Endothelial cell of umbilical vein (primary cell): ENCODE measurements at regions not wholly inside any gene's neighbourhood (a gene's known extent, or its start where the extent isn't known, plus 50 kb on each side); places are given as distances from the start of the nearest gene placed in this dataset.

Experiments used
- BruUV-seq: library from RNA; stranded (reverse); fragments of 400-500 nt; replicated peaks from 2 replicates; lab custom pipeline; 2021; lab: Mats Ljungman, UMichigan
- CTCF ChIA-PET: fragments of 300-600, 350-600 bp; sonication (Branson Sonifier 250); formaldehyde crosslinking; loops from one replicate; lab custom pipeline; 2021; ENCODE audit warnings: antibody characterized with exemption, inconsistent platforms; lab: Charles Lee
- POLR2A ChIA-PET: fragments of 300-600, 350-600 bp; sonication (Branson Sonifier 250); formaldehyde crosslinking; loops from one replicate; lab custom pipeline; 2021; ENCODE audit warnings: antibody characterized with exemption, inconsistent platforms; lab: Charles Lee
- DNase-seq: peaks from one replicate; pipeline ENCODE4 v3.0.0-alpha.2; 2011; ENCODE audit warnings: low read depth, low spot score
- FAIRE-seq: peaks from 2 replicates; lab custom pipeline; 2011; peaks lifted over from hg19 to GRCh38; lab: Jason Lieb, UNC
- H2AFZ ChIP-seq: 2 replicates; pipeline ENCODE4 v1.6.0; 2012; ENCODE audit warnings: low read depth, low read length, control low read depth, inconsistent platforms
- H3K27ac ChIP-seq: 2 replicates; pipeline ENCODE4 v1.5.1; 2011; ENCODE audit warnings: low read depth, mild to moderate bottlenecking, control low read depth, low read length, moderate library complexity; ENCODE audit not compliant: insufficient read depth
- H3K27me3 ChIP-seq, 2 experiments: 2 replicates each; pipeline versions ENCODE4 v1.6.0 to v1.6.1; 2011; ENCODE audit warnings: low read length in 2 of 2, mixed read lengths in 1 of 2; ENCODE audit not compliant: control insufficient read depth in 2 of 2, insufficient read depth in 2 of 2
- H3K36me3 ChIP-seq, 2 experiments: 2 replicates in 1 of 2; 3 replicates in 1 of 2; pipeline ENCODE4 v1.5.1; 2011; ENCODE audit warnings: low read length in 2 of 2, mild to moderate bottlenecking in 1 of 2, moderate library complexity in 1 of 2; ENCODE audit not compliant: control insufficient read depth in 2 of 2, insufficient read depth in 2 of 2; ENCODE audit errors: extremely low read depth in 1 of 2
- H3K4me1 ChIP-seq: 3 replicates; pipeline ENCODE4 v1.5.1; 2011; ENCODE audit warnings: mild to moderate bottlenecking, low read length; ENCODE audit not compliant: control insufficient read depth, insufficient read depth; ENCODE audit errors: extremely low read depth
- H3K4me2 ChIP-seq: 2 replicates; pipeline ENCODE4 v1.6.1; 2011; ENCODE audit warnings: low read length, control low read depth, mixed read lengths; ENCODE audit not compliant: insufficient read depth
- H3K4me3 ChIP-seq, 3 experiments: fragments of 200-600 bp in 1 of 3; sonication (generic), shearing (Covaris generic) in 1 of 3; replicated peaks in 1 of 3; 2 replicates each; pipeline ENCODE4 v1.5.1; 2011 to 2016; ENCODE audit warnings: control low read depth in 3 of 3, low read length in 3 of 3, mild to moderate bottlenecking in 2 of 3, inconsistent platforms in 1 of 3, low read depth in 1 of 3, moderate library complexity in 1 of 3; ENCODE audit not compliant: insufficient read depth in 1 of 3
- H3K79me2 ChIP-seq: 2 replicates; pipeline ENCODE4 v1.6.0; 2012; ENCODE audit warnings: low read length, inconsistent platforms; ENCODE audit not compliant: control insufficient read depth, insufficient read depth
- H3K9ac ChIP-seq: replicated peaks from 2 replicates; pipeline ENCODE3; 2011; ENCODE audit warnings: low read length, control low read depth; ENCODE audit not compliant: insufficient read depth; ENCODE audit errors: extremely low read depth
- H3K9me1 ChIP-seq: replicated peaks from 3 replicates; pipeline ENCODE4 v1.6.0; 2011; ENCODE audit warnings: mild to moderate bottlenecking, low read length; ENCODE audit not compliant: control insufficient read depth, insufficient read depth; ENCODE audit errors: extremely low read depth
- H3K9me3 ChIP-seq: replicated peaks from 2 replicates; pipeline ENCODE4 v1.5.1; 2012; ENCODE audit warnings: low read length, inconsistent platforms; ENCODE audit not compliant: control insufficient read depth, insufficient read depth
- H4K20me1 ChIP-seq: replicated peaks from 2 replicates; pipeline ENCODE3; 2011; ENCODE audit warnings: mild to moderate bottlenecking, low read length; ENCODE audit not compliant: control insufficient read depth, insufficient read depth; ENCODE audit errors: extremely low read depth
- EZH2 ChIP-seq: IDR thresholded peaks from 2 replicates; pipeline ENCODE4 v1.6.1; 2012; ENCODE audit warnings: borderline replicate concordance, low read depth, mild to moderate bottlenecking, moderate library complexity, low read length, inconsistent platforms; ENCODE audit not compliant: severe bottlenecking
- FOS ChIP-seq: IDR thresholded peaks from 2 replicates; pipeline ENCODE4 v1.6.1; 2011; ENCODE audit warnings: mild to moderate bottlenecking, low read length, moderate library complexity, borderline replicate concordance; ENCODE audit not compliant: insufficient read depth
- GATA2 ChIP-seq: IDR thresholded peaks from 2 replicates; pipeline ENCODE4 v1.7.0; 2011; ENCODE audit warnings: low read depth, mild to moderate bottlenecking, moderate library complexity, mixed read lengths, low read length; ENCODE audit not compliant: insufficient read length, insufficient read depth
- JUN ChIP-seq: IDR thresholded peaks from 2 replicates; pipeline ENCODE4 v1.6.1; 2011; ENCODE audit warnings: borderline replicate concordance, low read depth; ENCODE audit not compliant: insufficient read length, insufficient read depth
- MAX ChIP-seq: IDR thresholded peaks from 2 replicates; pipeline ENCODE4 v1.6.1; 2011; ENCODE audit not compliant: insufficient read depth, insufficient read length
- MYC ChIP-seq: IDR thresholded peaks from one replicate; pipeline ENCODE4 v1.6.1; 2011; ENCODE audit warnings: mild to moderate bottlenecking, low read depth, low read length
- POLR2A ChIP-seq: IDR thresholded peaks from 2 replicates; pipeline ENCODE4 v1.6.1; 2012; ENCODE audit warnings: low read depth, mild to moderate bottlenecking, control low read depth, low read length
- POLR2AphosphoS5 ChIP-seq: IDR thresholded peaks from 2 replicates; pipeline ENCODE4 v1.6.1; 2012; ENCODE audit warnings: low read depth, mild to moderate bottlenecking, control low read depth, low read length, moderate library complexity; ENCODE audit not compliant: insufficient read depth
- dilution Hi-C: fragments of 300-500 bp; cut with MboI; formaldehyde crosslinking; loops from one replicate; pipeline ENCODE4 v1.15.0; 2019; ENCODE audit warnings: low sequenced_read_pairs; ENCODE audit not compliant: extremely low pct_ligation_motif_present
- intact Hi-C: fragments of 100-400 bp; cut with micrococcal nuclease; formaldehyde crosslinking; loops from one replicate; pipeline ENCODE4 v1.10.0; 2022
- TF ChIP-seq, protein P1 (sequence below), 2 donors: IDR thresholded peaks; 1 replicate in 1 of 2; 2 replicates in 1 of 2; pipeline ENCODE4 v1.5.1; 2011; ENCODE audit warnings: low read length in 2 of 2, mild to moderate bottlenecking in 2 of 2, moderate library complexity in 2 of 2, control low read depth in 1 of 2, inconsistent platforms in 1 of 2, low read depth in 1 of 2; ENCODE audit not compliant: insufficient read depth in 1 of 2; ENCODE audit errors: extremely low read depth in 1 of 2

GRCh38 chr3:104887069-104887468, 479.6 kb upstream of the ALCAM start:
- Histone ChIP-seq H3K9me3 (no peaks in the 10 kb centered on the region), H2AFZ (no peak overlapping the region), H3K4me3 (no peak overlapping the region), H3K27ac (no peak overlapping the region), H4K20me1 (no peaks in the 10 kb centered on the region), H3K9ac (no peak overlapping the region), H3K36me3 (no peaks in the 10 kb centered on the region), H3K9me1 (no peaks in the 10 kb centered on the region), H3K79me2 (no peaks in the 10 kb centered on the region), H3K27me3 (no peaks in the 10 kb centered on the region), H3K4me2 (no peak overlapping the region), H3K4me1 (no peaks in the 10 kb centered on the region)
- ChIA-PET POLR2A (no interaction called here), CTCF (no interaction called here)
- FAIRE-seq (no peak), DNase-seq (no peak)
- BruUV-seq: no TSS peak
- dilution Hi-C loops (no loop called here), intact Hi-C loops (no loop called here)
- TF ChIP-seq EZH2: no peak
- TF ChIP-seq, protein P1, sequence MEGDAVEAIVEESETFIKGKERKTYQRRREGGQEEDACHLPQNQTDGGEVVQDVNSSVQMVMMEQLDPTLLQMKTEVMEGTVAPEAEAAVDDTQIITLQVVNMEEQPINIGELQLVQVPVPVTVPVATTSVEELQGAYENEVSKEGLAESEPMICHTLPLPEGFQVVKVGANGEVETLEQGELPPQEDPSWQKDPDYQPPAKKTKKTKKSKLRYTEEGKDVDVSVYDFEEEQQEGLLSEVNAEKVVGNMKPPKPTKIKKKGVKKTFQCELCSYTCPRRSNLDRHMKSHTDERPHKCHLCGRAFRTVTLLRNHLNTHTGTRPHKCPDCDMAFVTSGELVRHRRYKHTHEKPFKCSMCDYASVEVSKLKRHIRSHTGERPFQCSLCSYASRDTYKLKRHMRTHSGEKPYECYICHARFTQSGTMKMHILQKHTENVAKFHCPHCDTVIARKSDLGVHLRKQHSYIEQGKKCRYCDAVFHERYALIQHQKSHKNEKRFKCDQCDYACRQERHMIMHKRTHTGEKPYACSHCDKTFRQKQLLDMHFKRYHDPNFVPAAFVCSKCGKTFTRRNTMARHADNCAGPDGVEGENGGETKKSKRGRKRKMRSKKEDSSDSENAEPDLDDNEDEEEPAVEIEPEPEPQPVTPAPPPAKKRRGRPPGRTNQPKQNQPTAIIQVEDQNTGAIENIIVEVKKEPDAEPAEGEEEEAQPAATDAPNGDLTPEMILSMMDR (IDR thresholded peaks at IDR 0.05; ENCODE audit: extremely low read depth in 1 of 2, insufficient read depth in 1 of 2, low read depth in 1 of 2, low read length in 2 of 2): no peak
- no peak for TF ChIP-seq POLR2A
- TF ChIP-seq MYC: no peak
- TF ChIP-seq GATA2: no peak
- no peak for TF ChIP-seq FOS
- no peak for TF ChIP-seq JUN
- no peak for TF ChIP-seq MAX
- TF ChIP-seq POLR2AphosphoS5: no peak
